ENCODE measurements at regions not wholly inside any gene's neighbourhood (a gene's known extent, or its start where the extent isn't known, plus 50 kb on each side); places are given as distances from the start of the nearest gene placed in this dataset.

DNA sequence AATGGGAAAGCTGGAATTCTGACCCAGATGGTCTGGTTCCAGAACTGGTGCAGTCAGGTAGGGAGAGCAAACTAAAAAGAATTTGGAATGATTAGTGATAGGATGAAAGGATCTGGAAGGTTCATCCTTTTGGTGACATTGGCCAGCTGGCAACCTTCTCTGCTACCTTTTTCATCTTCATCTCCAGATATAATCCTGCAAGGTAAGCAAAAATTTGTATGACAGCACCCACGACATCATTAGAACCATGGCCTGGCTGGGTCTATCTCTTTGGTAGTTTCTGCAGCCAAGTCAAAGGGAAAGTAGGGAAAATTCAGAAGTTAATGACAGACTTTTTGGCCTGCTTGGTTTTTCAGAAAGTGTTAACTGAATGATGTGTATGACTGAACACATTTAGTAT lies 188.9 kb upstream of the MALRD1 start:
- intact Hi-C loops (cut with micrococcal nuclease) (no loop called here), dilution Hi-C loops (cut with MboI; ENCODE audit: extremely low pct_ligation_motif_present, low sequenced_read_pairs) (no loop called here)
- Histone ChIP-seq H3K79me2 (ENCODE audit: control insufficient read depth, insufficient read depth, low read length) (no peaks in the 10 kb centered on the region), H3K4me3 (replicated peaks in 1 of 3; ENCODE audit: insufficient read depth in 1 of 3, low read depth in 1 of 3, low read length in 3 of 3) (no peak overlapping the region), H3K27me3 (ENCODE audit: control insufficient read depth in 2 of 2, insufficient read depth in 2 of 2, low read length in 2 of 2) (no peaks in the 10 kb centered on the region), H3K9me1 (replicated peaks; ENCODE audit: control insufficient read depth, extremely low read depth, insufficient read depth, low read length) (no peaks in the 10 kb centered on the region), H3K9ac (replicated peaks; ENCODE audit: extremely low read depth, insufficient read depth, low read length) (no peak overlapping the region), H4K20me1 (replicated peaks; ENCODE audit: control insufficient read depth, extremely low read depth, insufficient read depth, low read length) (no peaks in the 10 kb centered on the region), H3K27ac (ENCODE audit: insufficient read depth, low read depth, low read length) (no peak overlapping the region), H3K9me3 (replicated peaks; ENCODE audit: control insufficient read depth, insufficient read depth, low read length) (peaks cover 2% of the 10 kb centered on the region), H3K36me3 (ENCODE audit: control insufficient read depth in 2 of 2, extremely low read depth in 1 of 2, insufficient read depth in 2 of 2, low read length in 2 of 2) (no peaks in the 10 kb centered on the region), H2AFZ (ENCODE audit: low read depth, low read length) (no peak overlapping the region), H3K4me1 (ENCODE audit: control insufficient read depth, extremely low read depth, insufficient read depth, low read length) (no peaks in the 10 kb centered on the region), H3K4me2 (ENCODE audit: insufficient read depth, low read length) (no peak overlapping the region)
- TF ChIP-seq JUN (IDR thresholded peaks at IDR 0.05; ENCODE audit: borderline replicate concordance, insufficient read depth, insufficient read length, low read depth) = no peak
- DNase-seq (ENCODE audit: low read depth, low spot score) = no peak
- ChIA-PET CTCF (no interaction called here), POLR2A (no interaction called here)
- no peak for FAIRE-seq
- no TSS peak for BruUV-seq (replicated peaks)

DNA sequence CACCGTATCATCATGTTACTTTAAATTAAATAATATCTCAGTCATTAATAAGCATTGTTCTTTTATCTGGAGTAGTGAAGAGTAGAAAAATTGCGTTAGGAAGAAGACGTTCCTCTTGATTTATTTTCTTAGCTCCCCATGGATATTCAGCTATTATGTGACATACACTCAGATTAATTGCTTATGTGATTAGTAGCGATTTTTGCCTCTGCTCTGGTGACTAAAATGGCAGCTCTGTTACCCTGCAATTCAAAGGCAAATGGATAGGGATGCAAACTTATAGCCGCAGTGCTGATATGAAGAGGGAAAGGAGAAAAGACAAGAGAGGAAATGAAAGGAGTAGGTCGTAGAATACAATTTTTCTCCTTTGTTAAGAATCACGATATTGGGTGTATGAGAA lies 188.4 kb upstream of the MALRD1 start:
- Histone ChIP-seq H3K4me2 (ENCODE audit: insufficient read depth, low read length) (no peak overlapping the region), H3K4me3 (replicated peaks in 1 of 3; ENCODE audit: insufficient read depth in 1 of 3, low read depth in 1 of 3, low read length in 3 of 3) (no peak overlapping the region), H3K9ac (replicated peaks; ENCODE audit: extremely low read depth, insufficient read depth, low read length) (no peak overlapping the region), H2AFZ (ENCODE audit: low read depth, low read length) (no peak overlapping the region), H3K79me2 (ENCODE audit: control insufficient read depth, insufficient read depth, low read length) (no peaks in the 10 kb centered on the region), H3K27ac (ENCODE audit: insufficient read depth, low read depth, low read length) (no peak overlapping the region), H3K4me1 (ENCODE audit: control insufficient read depth, extremely low read depth, insufficient read depth, low read length) (no peaks in the 10 kb centered on the region), H3K27me3 (ENCODE audit: control insufficient read depth in 2 of 2, insufficient read depth in 2 of 2, low read length in 2 of 2) (no peaks in the 10 kb centered on the region), H3K36me3 (ENCODE audit: control insufficient read depth in 2 of 2, extremely low read depth in 1 of 2, insufficient read depth in 2 of 2, low read length in 2 of 2) (no peaks in the 10 kb centered on the region), H3K9me3 (replicated peaks; ENCODE audit: control insufficient read depth, insufficient read depth, low read length) (peaks cover 2% of the 10 kb centered on the region), H4K20me1 (replicated peaks; ENCODE audit: control insufficient read depth, extremely low read depth, insufficient read depth, low read length) (no peaks in the 10 kb centered on the region), H3K9me1 (replicated peaks; ENCODE audit: control insufficient read depth, extremely low read depth, insufficient read depth, low read length) (no peaks in the 10 kb centered on the region)
- ChIA-PET POLR2A (no interaction called here), CTCF (no interaction called here)
- DNase-seq (ENCODE audit: low read depth, low spot score) (no peak), FAIRE-seq (no peak)
- no TSS peak for BruUV-seq (replicated peaks)
- dilution Hi-C loops (cut with MboI; ENCODE audit: extremely low pct_ligation_motif_present, low sequenced_read_pairs) (no loop called here), intact Hi-C loops (cut with micrococcal nuclease) (no loop called here)
- no peak for TF ChIP-seq FOS (IDR thresholded peaks at IDR 0.05; ENCODE audit: borderline replicate concordance, insufficient read depth, low read length)
- TF ChIP-seq, protein P1, sequence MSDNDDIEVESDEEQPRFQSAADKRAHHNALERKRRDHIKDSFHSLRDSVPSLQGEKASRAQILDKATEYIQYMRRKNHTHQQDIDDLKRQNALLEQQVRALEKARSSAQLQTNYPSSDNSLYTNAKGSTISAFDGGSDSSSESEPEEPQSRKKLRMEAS (IDR thresholded peaks at IDR 0.05; ENCODE audit: insufficient read depth, insufficient read length) = no peak
- no peak for TF ChIP-seq POLR2AphosphoS5 (IDR thresholded peaks at IDR 0.05; ENCODE audit: insufficient read depth, low read depth, low read length)
- no peak for TF ChIP-seq EZH2 (IDR thresholded peaks at IDR 0.05; ENCODE audit: borderline replicate concordance, low read depth, low read length, severe bottlenecking)
- TF ChIP-seq MYC (IDR thresholded peaks at IDR 0.05; ENCODE audit: low read depth, low read length) = no peak
- no peak for TF ChIP-seq CTCF (IDR thresholded peaks at IDR 0.05; ENCODE audit: extremely low read depth in 1 of 2, insufficient read depth in 1 of 2, low read depth in 1 of 2, low read length in 2 of 2)
- no peak for TF ChIP-seq JUN (IDR thresholded peaks at IDR 0.05; ENCODE audit: borderline replicate concordance, insufficient read depth, insufficient read length, low read depth)
- TF ChIP-seq GATA2 (IDR thresholded peaks at IDR 0.05; ENCODE audit: insufficient read depth, insufficient read length, low read depth, low read length) = no peak
- no peak for TF ChIP-seq POLR2A (IDR thresholded peaks at IDR 0.05; ENCODE audit: low read depth, low read length)
